ENCODE measurements at regions not wholly inside any gene's neighbourhood (a gene's known extent, or its start where the extent isn't known, plus 50 kb on each side); places are given as distances from the start of the nearest gene placed in this dataset.
"Not testable (repeated sequence)": the region's sequence is repeated elsewhere in the genome, so short reads cannot be mapped to it uniquely, and the experiment has no call there.

GRCh38 chr19:28543244-28543776, 669.6 kb downstream of the UQCRFS1 start:
- DNase-seq (ENCODE audit: low read depth in 2 of 3, low spot score in 1 of 3): no peak

- DNase-seq (ENCODE audit: low read depth in 2 of 3, low spot score in 1 of 3): no peak
Measured at GRCh38 chr19:28542394-28543243, 670.3 kb downstream of the UQCRFS1 start.

- no peak for DNase-seq (ENCODE audit: low read depth in 2 of 3, low spot score in 1 of 3)
Measured at GRCh38 chr19:28541602-28542393, 671.2 kb downstream of the UQCRFS1 start.

- no peak for DNase-seq (ENCODE audit: low read depth in 2 of 3, low spot score in 1 of 3)
Measured at GRCh38 chr19:28541029-28541428, 671.9 kb downstream of the UQCRFS1 start.

GRCh38 chr19:28540385-28540784, 672.6 kb downstream of the UQCRFS1 start:
- not testable (repeated sequence) for DNase-seq (ENCODE audit: low read depth in 2 of 3, low spot score in 1 of 3)

- no peak for DNase-seq (ENCODE audit: low read depth in 2 of 3, low spot score in 1 of 3)
Measured at GRCh38 chr19:28539759-28540158, 673.2 kb downstream of the UQCRFS1 start.

- DNase-seq (ENCODE audit: low read depth in 2 of 3, low spot score in 1 of 3): not testable (repeated sequence)
Measured at GRCh38 chr19:28538579-28538978, 674.4 kb downstream of the UQCRFS1 start.

GRCh38 chr19:28537896-28538295, 675.1 kb downstream of the UQCRFS1 start:
- DNase-seq (ENCODE audit: low read depth in 2 of 3, low spot score in 1 of 3): no peak

GRCh38 chr19:28537079-28537478, 675.9 kb downstream of the UQCRFS1 start:
- DNase-seq (ENCODE audit: low read depth in 2 of 3, low spot score in 1 of 3): no peak

- no peak for DNase-seq (ENCODE audit: low read depth in 2 of 3, low spot score in 1 of 3)
Measured at GRCh38 chr19:28535352-28535775, 677.6 kb downstream of the UQCRFS1 start.

GRCh38 chr19:28534766-28535351, 678.1 kb downstream of the UQCRFS1 start:
- no peak for DNase-seq (ENCODE audit: low read depth in 2 of 3, low spot score in 1 of 3)

- DNase-seq (ENCODE audit: low read depth in 2 of 3, low spot score in 1 of 3): no peak
Measured at GRCh38 chr19:28532765-28533341, 680.1 kb downstream of the UQCRFS1 start.

- no peak for DNase-seq (ENCODE audit: low read depth in 2 of 3, low spot score in 1 of 3)
Measured at GRCh38 chr19:28531979-28532378, 681.0 kb downstream of the UQCRFS1 start.

GRCh38 chr19:28530406-28531035, 682.4 kb downstream of the UQCRFS1 start:
- no peak for DNase-seq (ENCODE audit: low read depth in 2 of 3, low spot score in 1 of 3)

- DNase-seq (ENCODE audit: low read depth in 2 of 3, low spot score in 1 of 3): no peak
Measured at GRCh38 chr19:28526038-28526437, 686.9 kb downstream of the UQCRFS1 start.

- no peak for DNase-seq (ENCODE audit: low read depth in 2 of 3, low spot score in 1 of 3)
Measured at GRCh38 chr19:28523619-28524018, 689.3 kb downstream of the UQCRFS1 start.

GRCh38 chr19:28522545-28522922, 690.4 kb downstream of the UQCRFS1 start:
- no peak for DNase-seq (ENCODE audit: low read depth in 2 of 3, low spot score in 1 of 3)

GRCh38 chr19:28521614-28522544, 691.1 kb downstream of the UQCRFS1 start:
- DNase-seq (ENCODE audit: low read depth in 2 of 3, low spot score in 1 of 3): no peak

- DNase-seq (ENCODE audit: low read depth in 2 of 3, low spot score in 1 of 3): no peak
Measured at GRCh38 chr19:28520998-28521568, 691.9 kb downstream of the UQCRFS1 start.

All from stimulated activated CD4-positive, alpha-beta T cell treated with anti-CD3 and anti-CD28 coated beads, Interleukin-12 subunit alpha, Interleukin-12 subunit beta, amount 100 ng/mL, for 48 hours (primary cell).